Neural crest cell (in vitro differentiated cells): ENCODE measurements at regions not wholly inside any gene's neighbourhood (a gene's known extent, or its start where the extent isn't known, plus 50 kb on each side); places are given as distances from the start of the nearest gene placed in this dataset.

Experiments used
- DNase-seq: peaks from one replicate; pipeline ENCODE4 v3.0.0; 2021; ENCODE audit warnings: low read depth, mixed read lengths, low spot score
- H3K27ac Mint-ChIP-seq: one replicate; pipeline ENCODE4 v1.8.0; 2021; ENCODE audit warnings: mild to moderate bottlenecking, mixed read lengths; ENCODE audit not compliant: unreplicated experiment
- H3K27me3 Mint-ChIP-seq: 2 replicates; pipeline ENCODE4 v1.8.0; 2021; ENCODE audit warnings: low read depth, mild to moderate bottlenecking, mixed read lengths
- H3K36me3 Mint-ChIP-seq: 2 replicates; pipeline ENCODE4 v1.8.0; 2021; ENCODE audit warnings: low read depth, mild to moderate bottlenecking, mixed read lengths
- H3K4me1 Mint-ChIP-seq: 2 replicates; pipeline ENCODE4 v1.8.0; 2021; ENCODE audit warnings: mixed read lengths
- H3K4me3 Mint-ChIP-seq: one replicate; pipeline ENCODE4 v1.8.0; 2021; ENCODE audit warnings: mild to moderate bottlenecking, mixed read lengths
- H3K9me3 Mint-ChIP-seq: 2 replicates; pipeline ENCODE4 v1.8.0; 2021; ENCODE audit warnings: mixed read lengths
- TF ChIP-seq, protein P1 (sequence below): fragments of 200-600 bp; sonication (generic); conservative IDR thresholded peaks from 2 replicates; pipeline ENCODE4 v1.5.0; 2021; ENCODE audit warnings: antibody characterized with exemption, mild to moderate bottlenecking

DNA sequence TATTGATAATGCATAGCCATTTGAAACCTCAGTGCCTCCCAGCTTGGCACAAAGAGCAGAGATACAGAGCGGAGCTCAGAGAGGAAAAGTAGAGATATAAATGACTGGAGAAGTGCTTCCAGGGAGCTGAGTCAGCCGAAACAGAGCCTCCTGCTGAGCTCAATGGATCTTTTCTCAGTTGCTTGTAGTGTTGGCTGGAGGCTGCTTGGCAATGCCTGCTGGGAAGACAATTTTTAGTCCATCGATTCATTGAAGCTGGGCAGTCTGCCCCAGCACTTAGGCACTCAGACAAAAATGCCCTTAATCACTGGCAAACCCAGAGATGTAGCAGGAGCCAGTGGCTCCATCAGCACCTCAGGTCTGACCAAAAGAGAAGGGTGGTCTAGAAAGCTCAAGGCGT lies 81.3 kb upstream of the SETBP1 start:
- Mint-ChIP-seq H3K27me3 (no peaks in the 10 kb centered on the region), H3K27ac (no peak overlapping the region)
- no peak for DNase-seq

DNA sequence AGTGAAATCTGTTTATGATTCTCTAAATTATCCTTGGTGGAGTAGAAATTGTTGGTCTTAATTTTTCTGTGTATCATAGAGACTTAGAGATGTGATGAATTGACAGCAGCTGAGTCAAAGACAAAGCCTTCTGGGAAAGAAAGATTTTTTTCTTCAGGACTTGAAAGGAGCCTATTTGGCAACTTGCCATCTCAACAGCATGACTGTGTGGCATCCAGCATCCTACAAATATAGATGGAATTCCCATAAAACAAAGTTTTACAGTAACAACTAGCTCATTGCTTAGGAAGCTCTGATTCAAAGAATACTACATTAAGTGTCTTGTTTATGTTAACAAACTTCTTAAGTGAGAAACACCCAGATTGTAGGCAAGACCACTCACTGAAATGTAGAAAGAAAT lies 79.2 kb upstream of the SETBP1 start:
- H3K36me3 Mint-ChIP-seq: no peaks in the 10 kb centered on the region
- TF ChIP-seq, protein P1, sequence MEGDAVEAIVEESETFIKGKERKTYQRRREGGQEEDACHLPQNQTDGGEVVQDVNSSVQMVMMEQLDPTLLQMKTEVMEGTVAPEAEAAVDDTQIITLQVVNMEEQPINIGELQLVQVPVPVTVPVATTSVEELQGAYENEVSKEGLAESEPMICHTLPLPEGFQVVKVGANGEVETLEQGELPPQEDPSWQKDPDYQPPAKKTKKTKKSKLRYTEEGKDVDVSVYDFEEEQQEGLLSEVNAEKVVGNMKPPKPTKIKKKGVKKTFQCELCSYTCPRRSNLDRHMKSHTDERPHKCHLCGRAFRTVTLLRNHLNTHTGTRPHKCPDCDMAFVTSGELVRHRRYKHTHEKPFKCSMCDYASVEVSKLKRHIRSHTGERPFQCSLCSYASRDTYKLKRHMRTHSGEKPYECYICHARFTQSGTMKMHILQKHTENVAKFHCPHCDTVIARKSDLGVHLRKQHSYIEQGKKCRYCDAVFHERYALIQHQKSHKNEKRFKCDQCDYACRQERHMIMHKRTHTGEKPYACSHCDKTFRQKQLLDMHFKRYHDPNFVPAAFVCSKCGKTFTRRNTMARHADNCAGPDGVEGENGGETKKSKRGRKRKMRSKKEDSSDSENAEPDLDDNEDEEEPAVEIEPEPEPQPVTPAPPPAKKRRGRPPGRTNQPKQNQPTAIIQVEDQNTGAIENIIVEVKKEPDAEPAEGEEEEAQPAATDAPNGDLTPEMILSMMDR: no peak
- H3K4me3 Mint-ChIP-seq: no peak overlapping the region
- peaks cover 6% of the 10 kb centered on the region for H3K9me3 Mint-ChIP-seq
- H3K27me3 Mint-ChIP-seq: no peaks in the 10 kb centered on the region
- H3K4me1 Mint-ChIP-seq: peaks cover 5% of the 10 kb centered on the region
- H3K27ac Mint-ChIP-seq: no peak overlapping the region
- no peak for DNase-seq

More for the DNA sequence above, 81.3 kb upstream of the SETBP1 start:
- H3K4me3 Mint-ChIP-seq: no peak overlapping the region
- no peaks in the 10 kb centered on the region for H3K36me3 Mint-ChIP-seq
- H3K9me3 Mint-ChIP-seq: peaks cover 5% of the 10 kb centered on the region
- TF ChIP-seq, protein P1: no peak
- peaks cover 10% of the 10 kb centered on the region for H3K4me1 Mint-ChIP-seq

- peaks cover 6% of the 10 kb centered on the region for H3K9me3 Mint-ChIP-seq
- no peak for DNase-seq
- no peak overlapping the region for H3K4me3 Mint-ChIP-seq
- TF ChIP-seq, protein P1: no peak
- H3K36me3 Mint-ChIP-seq: no peaks in the 10 kb centered on the region
- peaks cover 5% of the 10 kb centered on the region for H3K4me1 Mint-ChIP-seq
- H3K27ac Mint-ChIP-seq: no peak overlapping the region
- H3K27me3 Mint-ChIP-seq: no peaks in the 10 kb centered on the region
Observed at GRCh38 chr18:44602380-44602779, 78.3 kb upstream of the SETBP1 start.

DNA sequence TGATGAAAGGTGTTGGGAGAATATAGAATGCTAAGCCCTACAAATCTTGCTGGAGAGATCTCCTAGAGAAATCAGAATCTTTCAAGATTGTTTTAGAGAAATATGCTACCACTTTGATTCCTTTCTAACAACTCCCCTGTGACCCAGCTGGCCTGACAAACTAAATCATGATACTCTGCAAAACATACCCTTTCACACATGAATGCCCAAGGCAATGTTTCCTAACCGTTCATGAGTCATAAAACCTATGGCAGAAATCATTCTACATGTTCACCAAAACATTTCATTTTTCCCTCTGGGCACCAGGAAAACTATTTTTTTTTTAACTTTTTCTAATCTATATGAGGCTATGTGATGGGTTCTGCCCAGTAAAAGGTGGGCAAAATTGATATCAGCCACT lies 77.8 kb upstream of the SETBP1 start:
- Mint-ChIP-seq H3K27ac (no peak overlapping the region), H3K4me3 (no peak overlapping the region), H3K36me3 (no peaks in the 10 kb centered on the region), H3K4me1 (peaks cover 5% of the 10 kb centered on the region), H3K27me3 (no peaks in the 10 kb centered on the region), H3K9me3 (peaks cover 5% of the 10 kb centered on the region)
- DNase-seq: no peak
- TF ChIP-seq, protein P1: no peak

GRCh38 chr18:44609181-44609941 lies 71.3 kb upstream of the SETBP1 start:
- TF ChIP-seq, protein P1: no peak
- H3K27ac Mint-ChIP-seq: no peak overlapping the region
- no peaks in the 10 kb centered on the region for H3K27me3 Mint-ChIP-seq
- peaks cover 5% of the 10 kb centered on the region for H3K9me3 Mint-ChIP-seq
- H3K4me3 Mint-ChIP-seq: no peak overlapping the region
- DNase-seq: no peak
- H3K4me1 Mint-ChIP-seq: no peaks in the 10 kb centered on the region
- H3K36me3 Mint-ChIP-seq: no peaks in the 10 kb centered on the region
